ENCODE measurements at regions not wholly inside any gene's neighbourhood (a gene's known extent, or its start where the extent isn't known, plus 50 kb on each side); places are given as distances from the start of the nearest gene placed in this dataset.

GRCh38 chr1:116316373-116316772 lies 56.7 kb upstream of the ATP1A1 start (continued):
- TF ChIP-seq ZBTB14 (CRISPR knock-in tag; IDR thresholded peaks at IDR 0.05) (no peak), NFRKB (IDR thresholded peaks at IDR 0.05) (no peak), ELK4 (CRISPR knock-in tag; IDR thresholded peaks at IDR 0.05; ENCODE audit: borderline replicate concordance) (no peak), ERF (CRISPR knock-in tag; IDR thresholded peaks at IDR 0.05) (no peak), RFX3 (CRISPR knock-in tag; IDR thresholded peaks at IDR 0.05) (no peak), SSRP1 (CRISPR knock-in tag; IDR thresholded peaks at IDR 0.05) (no peak), TCF12 (IDR thresholded peaks at IDR 0.05) (no peak), TCF12 (CRISPR knock-in tag; IDR thresholded peaks at IDR 0.05) (no peak), ZNF512B (CRISPR knock-in tag; IDR thresholded peaks at IDR 0.05; ENCODE audit: borderline replicate concordance) (no peak), ZNF546 (CRISPR knock-in tag; conservative IDR thresholded peaks at IDR 0.05) (no peak), PHF20 (CRISPR knock-in tag; IDR thresholded peaks at IDR 0.05) (no peak), SALL1 (CRISPR knock-in tag; IDR thresholded peaks at IDR 0.05) (peak; percentile 88), EP300 (IDR thresholded peaks at IDR 0.05; ENCODE audit: low read depth in 2 of 2, low read length in 2 of 2) (peak in 1 of 2 experiments; percentile 71; a peak in 2 of 4 replicates), EP300 (CRISPR knock-in tag; IDR thresholded peaks at IDR 0.05; ENCODE audit: borderline replicate concordance) (no peak), ZNF550 (CRISPR knock-in tag; IDR thresholded peaks at IDR 0.05; ENCODE audit: borderline replicate concordance) (no peak), ZNF75D (CRISPR knock-in tag; IDR thresholded peaks at IDR 0.05; ENCODE audit: borderline replicate concordance) (no peak), ZNF850 (CRISPR knock-in tag; conservative IDR thresholded peaks at IDR 0.05) (no peak), ZNF543 (CRISPR knock-in tag; IDR thresholded peaks at IDR 0.05) (no peak), TAF1 (CRISPR knock-in tag; IDR thresholded peaks at IDR 0.05) (no peak), FOXK2 (IDR thresholded peaks at IDR 0.05) (no peak), ZNF335 (CRISPR knock-in tag; IDR thresholded peaks at IDR 0.05) (no peak), ZNF7 (CRISPR knock-in tag; IDR thresholded peaks at IDR 0.05) (no peak), LCORL (IDR thresholded peaks at IDR 0.05) (no peak), LCORL (CRISPR knock-in tag; IDR thresholded peaks at IDR 0.05) (0 out of 2 replicates have a peak, but pooled peaks have one; percentile 47), SIX1 (CRISPR knock-in tag; IDR thresholded peaks at IDR 0.05; ENCODE audit: borderline replicate concordance) (no peak), NKX3-1 (CRISPR knock-in tag; IDR thresholded peaks at IDR 0.05) (no peak), LBX2 (CRISPR knock-in tag; IDR thresholded peaks at IDR 0.05; ENCODE audit: borderline replicate concordance) (no peak), ZNF253 (CRISPR knock-in tag; IDR thresholded peaks at IDR 0.05; ENCODE audit: borderline replicate concordance) (no peak), ZNF274 (CRISPR knock-in tag; IDR thresholded peaks at IDR 0.05) (no peak), ZBTB8A (CRISPR knock-in tag; IDR thresholded peaks at IDR 0.05; ENCODE audit: borderline replicate concordance, low read depth) (no peak), SCMH1 (CRISPR knock-in tag; IDR thresholded peaks at IDR 0.05; ENCODE audit: borderline replicate concordance) (no peak)
